IMR-90 (cell line): ENCODE measurements at regions not wholly inside any gene's neighbourhood (a gene's known extent, or its start where the extent isn't known, plus 50 kb on each side); places are given as distances from the start of the nearest gene placed in this dataset.
A peak's percentile ranks its signal among the peaks of the same experiment; 100 is the strongest.

Source experiments
- ATAC-seq: fragments of 200-7000 bp; cut with Tn5 transposase; 2 replicates; pipeline ENCODE4 v1.9.1; 2020; ENCODE audit warnings: low read depth, mild to moderate bottlenecking, moderate library complexity
- BruUV-seq: library from RNA; stranded (reverse); fragments of 400-500 nt; replicated peaks from 2 replicates; lab custom pipeline; 2021; lab: Mats Ljungman, UMichigan
- CTCF ChIA-PET: fragments of 300-600 bp; formaldehyde crosslinking; extraction: SDS; loops from one replicate; lab custom pipeline; 2021; ENCODE audit warnings: antibody characterized with exemption; lab: Yijun Ruan, JAX
- POLR2A ChIA-PET: fragments of 300-600 bp; sonication (Branson Sonifier 250); formaldehyde crosslinking; loops from one replicate; lab custom pipeline; 2022; ENCODE audit warnings: antibody characterized with exemption; ENCODE audit not compliant: unreplicated experiment; lab: Charles Lee
- DNase-seq: peaks from one replicate; pipeline ENCODE4 v3.0.0; 2013
- H2AFZ ChIP-seq: replicated peaks from 2 replicates; pipeline ENCODE3; 2013; ENCODE audit warnings: low read length, mild to moderate bottlenecking; ENCODE audit not compliant: poor library complexity
- H2AK5ac ChIP-seq: 2 replicates; pipeline ENCODE4 v1.6.1; 2013; ENCODE audit warnings: low read depth, low read length, inconsistent platforms
- H2AK9ac ChIP-seq: replicated peaks from 2 replicates; pipeline ENCODE3; 2013; ENCODE audit warnings: mild to moderate bottlenecking, low read depth, low read length, moderate library complexity; ENCODE audit not compliant: poor library complexity
- H2BK120ac ChIP-seq: 2 replicates; pipeline ENCODE4 v1.6.1; 2013; ENCODE audit warnings: low read depth, low read length, inconsistent platforms
- H2BK15ac ChIP-seq: 3 replicates; pipeline ENCODE4 v1.6.1; 2013; ENCODE audit warnings: low read depth, low read length, inconsistent platforms
- H2BK20ac ChIP-seq: 2 replicates; pipeline ENCODE4 v1.6.1; 2013; ENCODE audit warnings: low read depth, mild to moderate bottlenecking, inconsistent platforms, low read length, moderate library complexity
- H2BK5ac ChIP-seq: 2 replicates; pipeline ENCODE4 v1.6.1; 2013; ENCODE audit warnings: mild to moderate bottlenecking, low read depth, low read length, inconsistent platforms; ENCODE audit not compliant: poor library complexity, severe bottlenecking
- H3K14ac ChIP-seq: replicated peaks from 2 replicates; pipeline ENCODE4 v1.6.1; 2013; ENCODE audit warnings: low read depth, low read length, inconsistent platforms
- H3K18ac ChIP-seq: 2 replicates; pipeline ENCODE4 v1.6.1; 2013; ENCODE audit warnings: low read depth, low read length, control low read depth
- H3K23ac ChIP-seq: 2 replicates; pipeline ENCODE4 v1.6.1; 2013; ENCODE audit warnings: low read depth, low read length, inconsistent platforms
- H3K27ac ChIP-seq: 2 replicates; pipeline ENCODE4 v1.5.1; 2013; ENCODE audit warnings: mild to moderate bottlenecking, control low read depth, low read length; ENCODE audit not compliant: insufficient read depth
- H3K27me3 ChIP-seq: 2 replicates; pipeline ENCODE4 v1.6.1; 2013; ENCODE audit warnings: low read length; ENCODE audit not compliant: control insufficient read depth, insufficient read depth
- H3K36me3 ChIP-seq: 2 replicates; pipeline ENCODE4 v1.6.1; 2013; ENCODE audit warnings: low read length, mixed read lengths; ENCODE audit not compliant: control insufficient read depth, insufficient read depth
- H3K4ac ChIP-seq: 2 replicates; pipeline ENCODE4 v1.6.1; 2013; ENCODE audit warnings: low read depth, low read length, inconsistent platforms
- H3K4me1 ChIP-seq: 2 replicates; pipeline ENCODE4 v1.6.1; 2013; ENCODE audit warnings: low read length, mixed read lengths; ENCODE audit not compliant: control insufficient read depth, insufficient read depth
- H3K4me2 ChIP-seq: 2 replicates; pipeline ENCODE4 v1.6.1; 2013; ENCODE audit warnings: low read depth, mild to moderate bottlenecking, control low read depth, low read length, moderate library complexity
- H3K4me3 ChIP-seq: 2 replicates; pipeline ENCODE4 v1.5.1; 2013; ENCODE audit warnings: low read depth, mild to moderate bottlenecking, control low read depth, low read length, moderate library complexity; ENCODE audit not compliant: insufficient read depth
- H3K56ac ChIP-seq: 2 replicates; pipeline ENCODE4 v1.6.1; 2013; ENCODE audit warnings: low read length, inconsistent platforms; ENCODE audit not compliant: insufficient read depth; ENCODE audit errors: extremely low read depth
- H3K79me1 ChIP-seq, 2 experiments: 2 replicates each; pipeline ENCODE4 v1.6.1; 2013; ENCODE audit warnings: low read length in 2 of 2, inconsistent platforms in 1 of 2, low read depth in 1 of 2
- H3K9ac ChIP-seq: 2 replicates; pipeline ENCODE4 v1.6.1; 2013; ENCODE audit warnings: low read depth, low read length, control low read depth
- H3K9me1 ChIP-seq: 2 replicates; pipeline ENCODE4 v1.6.1; 2013; ENCODE audit warnings: low read length, inconsistent platforms; ENCODE audit not compliant: insufficient read depth
- H3K9me3 ChIP-seq: 2 replicates; pipeline ENCODE4 v1.6.1; 2013; ENCODE audit warnings: low read length; ENCODE audit not compliant: control insufficient read depth, insufficient read depth
- H4K20me1 ChIP-seq: 2 replicates; pipeline ENCODE4 v1.6.1; 2013; ENCODE audit warnings: low read length, inconsistent platforms; ENCODE audit not compliant: insufficient read depth
- H4K5ac ChIP-seq: 2 replicates; pipeline ENCODE4 v1.6.1; 2013; ENCODE audit warnings: mild to moderate bottlenecking, low read depth, low read length, control low read depth
- H4K8ac ChIP-seq, 2 experiments: 2 replicates each; pipeline ENCODE4 v1.6.1; 2013; ENCODE audit warnings: low read depth in 2 of 2, low read length in 2 of 2, control low read depth in 1 of 2, inconsistent platforms in 1 of 2
- H4K91ac ChIP-seq: 2 replicates; pipeline ENCODE4 v1.6.1; 2013; ENCODE audit warnings: low read depth, low read length, inconsistent platforms; ENCODE audit not compliant: insufficient read depth
- BHLHE40 ChIP-seq: fragments of 150-350 bp; IDR thresholded peaks from 2 replicates; pipeline ENCODE4 v1.6.1; 2016; ENCODE audit warnings: mild to moderate bottlenecking, low read depth, low read length
- CEBPB ChIP-seq: IDR thresholded peaks from 2 replicates; pipeline ENCODE4 v1.6.1; 2012; ENCODE audit warnings: low read depth, low read length, improper control_type of control experiment
- CHD1 ChIP-seq: IDR thresholded peaks from 2 replicates; pipeline ENCODE4 v1.6.1; 2012; ENCODE audit warnings: low read depth, low read length, improper control_type of control experiment
- FOS ChIP-seq: fragments of 150-350 bp; IDR thresholded peaks from 2 replicates; pipeline ENCODE4 v1.6.1; 2016; ENCODE audit warnings: low read depth, low read length
- MAFK ChIP-seq: IDR thresholded peaks from 2 replicates; pipeline ENCODE4 v1.6.1; 2012; ENCODE audit warnings: low read depth, low read length, improper control_type of control experiment
- MAZ ChIP-seq: IDR thresholded peaks from 2 replicates; pipeline ENCODE4 v1.6.1; 2012; ENCODE audit warnings: low read depth, mild to moderate bottlenecking, low read length, improper control_type of control experiment, moderate library complexity, borderline replicate concordance
- MXI1 ChIP-seq: IDR thresholded peaks from 2 replicates; pipeline ENCODE4 v1.6.1; 2012; ENCODE audit warnings: low read depth, mild to moderate bottlenecking, low read length, moderate library complexity, borderline replicate concordance
- NFE2L2 ChIP-seq: fragments of 150-350 bp; IDR thresholded peaks from 2 replicates; pipeline ENCODE4 v1.6.1; 2016; ENCODE audit warnings: low read depth, mild to moderate bottlenecking, low read length
- POLR2A ChIP-seq: IDR thresholded peaks from 2 replicates; pipeline ENCODE4 v1.6.1; 2012; ENCODE audit warnings: mild to moderate bottlenecking, low read depth, low read length
- RAD21 ChIP-seq: IDR thresholded peaks from 2 replicates; pipeline ENCODE4 v1.6.1; 2012; ENCODE audit warnings: low read length, improper control_type of control experiment
- RCOR1 ChIP-seq: IDR thresholded peaks from 2 replicates; pipeline ENCODE4 v1.6.1; 2012; ENCODE audit warnings: mild to moderate bottlenecking, low read length, improper control_type of control experiment; ENCODE audit not compliant: insufficient replicate concordance
- RFX5 ChIP-seq: IDR thresholded peaks from 2 replicates; pipeline ENCODE4 v1.8.0; 2012; ENCODE audit warnings: low read depth, mild to moderate bottlenecking, low read length, moderate library complexity
- SMC3 ChIP-seq: fragments of 150-350 bp; IDR thresholded peaks from 2 replicates; pipeline ENCODE4 v1.6.1; 2016; ENCODE audit warnings: low read depth, mild to moderate bottlenecking, antibody characterized with exemption, low read length, moderate library complexity
- WGBS, 2 experiments: methylation state at CpG; one replicate each; pipeline versions ENCODE4 v1.1.5 to v1.1.7; 2013; ENCODE audit warnings: missing lambda C conversion rate in 2 of 2; ENCODE audit not compliant: insufficient read length in 1 of 2; ENCODE audit errors: extremely low coverage in 2 of 2; 5-methylcytosine and 5-hydroxymethylcytosine counted together
- dilution Hi-C: fragments of 300-500 bp; cut with HindIII; formaldehyde crosslinking; loops from one replicate; pipeline ENCODE4 v1.14.3; 2018; ENCODE audit warnings: low sequenced_read_pairs; ENCODE audit not compliant: unreplicated experiment
- in situ Hi-C: fragments of 300-500 bp; cut with MboI; formaldehyde crosslinking; loops from 3 replicates; pipeline ENCODE4 v1.14.3; 2019; ENCODE audit warnings: low sequenced_read_pairs, inconsistent platforms, mixed read lengths
- intact Hi-C: fragments of 100-400 bp; cut with micrococcal nuclease; formaldehyde crosslinking; loops from 2 replicates; pipeline ENCODE4 v1.10.0; 2022
- TF ChIP-seq, protein P1 (sequence below): conservative IDR thresholded peaks from 2 replicates; pipeline ENCODE4 v1.5.1; 2012; ENCODE audit warnings: mild to moderate bottlenecking, low read depth, low read length, improper control_type of control experiment
- TF ChIP-seq, protein P2 (sequence below): fragments of 150-350 bp; IDR thresholded peaks from 2 replicates; pipeline ENCODE4 v1.6.1; 2017; ENCODE audit warnings: mild to moderate bottlenecking, antibody characterized with exemption, low read length, low read depth
- TF ChIP-seq, protein P3 (sequence below): fragments of 150-350 bp; IDR thresholded peaks from 2 replicates; pipeline ENCODE4 v1.6.1; 2016; ENCODE audit warnings: low read depth, mild to moderate bottlenecking, low read length, moderate library complexity, borderline replicate concordance

DNA sequence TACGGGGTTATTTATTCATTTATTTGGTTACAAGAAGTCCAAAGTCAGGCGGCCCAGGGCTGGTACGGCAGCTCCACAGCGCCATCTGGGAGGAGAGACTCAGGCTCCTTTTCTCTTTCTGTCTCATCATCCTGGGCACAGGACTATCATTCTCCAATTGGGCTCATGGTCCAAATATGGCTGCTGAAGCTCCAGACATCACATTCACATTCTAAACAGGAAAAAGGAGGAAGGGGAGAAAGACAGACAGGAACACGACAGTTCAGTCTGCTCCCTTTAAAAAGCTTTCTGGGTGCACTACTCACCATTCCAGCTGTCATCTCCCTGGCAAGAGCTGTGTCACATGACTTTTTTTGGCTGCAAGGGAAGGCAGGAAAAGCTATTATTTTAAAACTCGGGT, 74.4 kb upstream of the PDZD8 start:
- Histone ChIP-seq H3K56ac (no peak overlapping the region), H4K91ac (no peak overlapping the region), H3K4ac (no peak overlapping the region), H2BK120ac (no peak overlapping the region), H3K9me3 (no peaks in the 10 kb centered on the region), H3K14ac (no peak overlapping the region), H3K23ac (no peak overlapping the region), H3K4me2 (no peak overlapping the region), H3K9me1 (no peaks in the 10 kb centered on the region), H2BK15ac (no peak overlapping the region), H4K8ac (no peak overlapping the region), H2AK5ac (no peak overlapping the region), H2BK20ac (no peak overlapping the region), H3K27ac (no peak overlapping the region), H2BK5ac (no peak overlapping the region), H4K5ac (no peak overlapping the region), H3K18ac (no peak overlapping the region), H3K27me3 (no peaks in the 10 kb centered on the region), H2AFZ (no peak overlapping the region), H3K4me1 (no peaks in the 10 kb centered on the region), H2AK9ac (no peak overlapping the region), H3K79me1 (no peaks in the 10 kb centered on the region), H3K9ac (no peak overlapping the region), H3K4me3 (no peak overlapping the region), H4K20me1 (no peaks in the 10 kb centered on the region), H3K36me3 (no peaks in the 10 kb centered on the region)
- DNase-seq (no peak), ATAC-seq (no peak)
- BruUV-seq = no TSS peak
- WGBS, 2 experiments = no CpG with 5 or more reads among the region's 6 CpGs
- no peak for TF ChIP-seq CEBPB
- peak; percentile 27; the same call in 1 of the 2 replicates for TF ChIP-seq SMC3
- TF ChIP-seq BHLHE40 = no peak
- no peak for TF ChIP-seq MXI1
- no peak for TF ChIP-seq CHD1
- TF ChIP-seq, protein P1, sequence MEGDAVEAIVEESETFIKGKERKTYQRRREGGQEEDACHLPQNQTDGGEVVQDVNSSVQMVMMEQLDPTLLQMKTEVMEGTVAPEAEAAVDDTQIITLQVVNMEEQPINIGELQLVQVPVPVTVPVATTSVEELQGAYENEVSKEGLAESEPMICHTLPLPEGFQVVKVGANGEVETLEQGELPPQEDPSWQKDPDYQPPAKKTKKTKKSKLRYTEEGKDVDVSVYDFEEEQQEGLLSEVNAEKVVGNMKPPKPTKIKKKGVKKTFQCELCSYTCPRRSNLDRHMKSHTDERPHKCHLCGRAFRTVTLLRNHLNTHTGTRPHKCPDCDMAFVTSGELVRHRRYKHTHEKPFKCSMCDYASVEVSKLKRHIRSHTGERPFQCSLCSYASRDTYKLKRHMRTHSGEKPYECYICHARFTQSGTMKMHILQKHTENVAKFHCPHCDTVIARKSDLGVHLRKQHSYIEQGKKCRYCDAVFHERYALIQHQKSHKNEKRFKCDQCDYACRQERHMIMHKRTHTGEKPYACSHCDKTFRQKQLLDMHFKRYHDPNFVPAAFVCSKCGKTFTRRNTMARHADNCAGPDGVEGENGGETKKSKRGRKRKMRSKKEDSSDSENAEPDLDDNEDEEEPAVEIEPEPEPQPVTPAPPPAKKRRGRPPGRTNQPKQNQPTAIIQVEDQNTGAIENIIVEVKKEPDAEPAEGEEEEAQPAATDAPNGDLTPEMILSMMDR = peak; percentile 30
- TF ChIP-seq FOS = no peak
- TF ChIP-seq MAFK = no peak
- TF ChIP-seq, protein P2, sequence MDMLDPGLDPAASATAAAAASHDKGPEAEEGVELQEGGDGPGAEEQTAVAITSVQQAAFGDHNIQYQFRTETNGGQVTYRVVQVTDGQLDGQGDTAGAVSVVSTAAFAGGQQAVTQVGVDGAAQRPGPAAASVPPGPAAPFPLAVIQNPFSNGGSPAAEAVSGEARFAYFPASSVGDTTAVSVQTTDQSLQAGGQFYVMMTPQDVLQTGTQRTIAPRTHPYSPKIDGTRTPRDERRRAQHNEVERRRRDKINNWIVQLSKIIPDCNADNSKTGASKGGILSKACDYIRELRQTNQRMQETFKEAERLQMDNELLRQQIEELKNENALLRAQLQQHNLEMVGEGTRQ = no peak
- TF ChIP-seq, protein P3, sequence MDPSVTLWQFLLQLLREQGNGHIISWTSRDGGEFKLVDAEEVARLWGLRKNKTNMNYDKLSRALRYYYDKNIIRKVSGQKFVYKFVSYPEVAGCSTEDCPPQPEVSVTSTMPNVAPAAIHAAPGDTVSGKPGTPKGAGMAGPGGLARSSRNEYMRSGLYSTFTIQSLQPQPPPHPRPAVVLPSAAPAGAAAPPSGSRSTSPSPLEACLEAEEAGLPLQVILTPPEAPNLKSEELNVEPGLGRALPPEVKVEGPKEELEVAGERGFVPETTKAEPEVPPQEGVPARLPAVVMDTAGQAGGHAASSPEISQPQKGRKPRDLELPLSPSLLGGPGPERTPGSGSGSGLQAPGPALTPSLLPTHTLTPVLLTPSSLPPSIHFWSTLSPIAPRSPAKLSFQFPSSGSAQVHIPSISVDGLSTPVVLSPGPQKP = no peak
- no peak for TF ChIP-seq RCOR1
- no peak for TF ChIP-seq NFE2L2
- TF ChIP-seq RAD21 = peak; percentile 34
- no peak for TF ChIP-seq MAZ
- TF ChIP-seq POLR2A = no peak
- TF ChIP-seq RFX5 = no peak
- dilution Hi-C loops = no loop called here
- intact Hi-C loops = loop anchor here (10.0 kb wide), 1 partner anchor 235 kb away; no protein-coding TSS in a partner anchor
- in situ Hi-C loops = no loop called here
- ChIA-PET POLR2A (no interaction called here), CTCF (interaction anchor here (2.5 kb wide), 1 partner anchor 233 kb away, joined by 9 read pairs; no protein-coding TSS in a partner anchor)
